H1 (cell line): ENCODE measurements at regions not wholly inside any gene's neighbourhood (a gene's known extent, or its start where the extent isn't known, plus 50 kb on each side); places are given as distances from the start of the nearest gene placed in this dataset.

ENCODE experiments used
- CTCF ChIA-PET: fragments of 300-600 bp; sonication (Branson Sonifier 250); formaldehyde crosslinking; loops from one replicate; lab custom pipeline; 2021; ENCODE audit not compliant: partially characterized antibody; lab: Charles Lee
- POLR2A ChIA-PET: fragments of 300-600 bp; sonication (Branson Sonifier 250); formaldehyde crosslinking; loops from one replicate; lab custom pipeline; 2021; ENCODE audit warnings: inconsistent platforms; ENCODE audit not compliant: partially characterized antibody; lab: Charles Lee
- DNase-seq, 2 experiments: peaks; one replicate each; pipeline versions ENCODE4 v3.0.0 to v3.0.0-alpha.2; 2010 to 2022; ENCODE audit warnings: low spot score in 2 of 2, low read depth in 1 of 2, mixed read lengths in 1 of 2
- FAIRE-seq: peaks from 2 replicates; lab custom pipeline; 2011; peaks lifted over from hg19 to GRCh38; lab: Jason Lieb, UNC
- H2AFZ ChIP-seq: 2 replicates; pipeline ENCODE4 v1.8.1; 2012; ENCODE audit warnings: low read length, inconsistent platforms
- H2AK5ac ChIP-seq: 2 replicates; pipeline ENCODE4 v1.6.1; 2013; ENCODE audit warnings: low read depth, low read length
- H2BK120ac ChIP-seq: replicated peaks from 2 replicates; pipeline ENCODE3; 2013; ENCODE audit warnings: low read depth, low read length, inconsistent platforms
- H2BK12ac ChIP-seq: 2 replicates; pipeline ENCODE4 v1.6.1; 2013; ENCODE audit warnings: low read depth, low read length
- H2BK15ac ChIP-seq: 2 replicates; pipeline ENCODE4 v1.6.1; 2013; ENCODE audit warnings: low read length
- H2BK20ac ChIP-seq: 2 replicates; pipeline ENCODE4 v1.6.1; 2013; ENCODE audit warnings: low read length
- H2BK5ac ChIP-seq: 2 replicates; pipeline ENCODE4 v1.6.1; 2013; ENCODE audit warnings: low read depth, low read length
- H3K14ac ChIP-seq: 2 replicates; pipeline ENCODE4 v1.6.1; 2013; ENCODE audit warnings: inconsistent platforms; ENCODE audit not compliant: insufficient read length
- H3K18ac ChIP-seq: 2 replicates; pipeline ENCODE4 v1.6.1; 2013; ENCODE audit warnings: low read length; ENCODE audit errors: extremely low read depth
- H3K23ac ChIP-seq: 2 replicates; pipeline ENCODE4 v1.6.1; 2013; ENCODE audit warnings: inconsistent platforms; ENCODE audit not compliant: insufficient read length
- H3K23me2 ChIP-seq: 2 replicates; pipeline ENCODE4 v1.6.1; 2013; ENCODE audit warnings: low read depth, low read length
- H3K27ac ChIP-seq: 2 replicates; pipeline ENCODE4 v1.6.1; 2011; ENCODE audit warnings: low read depth, low read length, inconsistent platforms
- H3K27me3 ChIP-seq, 4 experiments: replicated peaks in 1 of 4; 1 replicate in 1 of 4; 2 replicates in 3 of 4; pipeline versions ENCODE4 v1.6.1 to v1.8.1; 2011 to 2013; ENCODE audit warnings: low read length in 3 of 4, mild to moderate bottlenecking in 3 of 4, inconsistent platforms in 2 of 4, mixed read lengths in 2 of 4, moderate library complexity in 1 of 4; ENCODE audit not compliant: control insufficient read depth in 3 of 4, insufficient read depth in 3 of 4; ENCODE audit errors: extremely low read depth in 1 of 4
- H3K36me3 ChIP-seq, 4 experiments: 2 replicates each; pipeline versions ENCODE4 v1.6.1 to v1.8.1; 2011 to 2013; ENCODE audit warnings: mild to moderate bottlenecking in 4 of 4, low read length in 3 of 4, moderate library complexity in 2 of 4, control low read depth in 1 of 4, inconsistent platforms in 1 of 4; ENCODE audit not compliant: insufficient read depth in 4 of 4, control insufficient read depth in 2 of 4
- H3K4ac ChIP-seq: replicated peaks from 2 replicates; pipeline ENCODE3; 2013; ENCODE audit warnings: low read length, low read depth, mixed read lengths, inconsistent platforms; ENCODE audit not compliant: insufficient read length
- H3K4me1 ChIP-seq, 4 experiments: replicated peaks in 1 of 4; 1 replicate in 1 of 4; 2 replicates in 3 of 4; pipeline versions ENCODE4 v1.6.1 to v1.8.1; 2011 to 2013; ENCODE audit warnings: low read length in 3 of 4, inconsistent platforms in 2 of 4, mixed read lengths in 1 of 4; ENCODE audit not compliant: insufficient read depth in 4 of 4, control insufficient read depth in 3 of 4
- H3K4me2 ChIP-seq, 2 experiments: 2 replicates each; pipeline versions ENCODE4 v1.6.1 to v1.8.1; 2011 to 2013; ENCODE audit warnings: low read depth in 2 of 2, low read length in 2 of 2, control low read depth in 1 of 2, inconsistent platforms in 1 of 2, mild to moderate bottlenecking in 1 of 2; ENCODE audit not compliant: insufficient read depth in 1 of 2
- H3K4me3 ChIP-seq, 4 experiments: fragments of 200-600, 300-600 bp in 1 of 4; sonication (generic), shearing (Covaris generic), sonication (Bioruptor Twin) in 1 of 4; 2 replicates each; pipeline versions ENCODE4 v1.5.1 to v1.8.1; 2011 to 2016; ENCODE audit warnings: low read length in 4 of 4, low read depth in 3 of 4, control low read depth in 2 of 4, inconsistent platforms in 2 of 4, mild to moderate bottlenecking in 2 of 4, mixed read lengths in 1 of 4, moderate library complexity in 1 of 4; ENCODE audit not compliant: insufficient read depth in 2 of 4; ENCODE audit errors: extremely low read depth in 1 of 4
- H3K56ac ChIP-seq: replicated peaks from 2 replicates; pipeline ENCODE3; 2013; ENCODE audit warnings: low read depth, mild to moderate bottlenecking, mixed read lengths, low read length, inconsistent platforms; ENCODE audit not compliant: insufficient read length
- H3K79me1 ChIP-seq: 2 replicates; pipeline ENCODE4 v1.6.1; 2013; ENCODE audit warnings: low read depth, low read length, control low read depth
- H3K79me2 ChIP-seq, 2 experiments: 2 replicates each; pipeline versions ENCODE4 v1.6.1 to v1.8.1; 2012 to 2013; ENCODE audit warnings: low read length in 2 of 2, mild to moderate bottlenecking in 2 of 2, inconsistent platforms in 1 of 2; ENCODE audit not compliant: insufficient read depth in 2 of 2, control insufficient read depth in 1 of 2
- H3K9ac ChIP-seq, 4 experiments: replicated peaks in 1 of 4; 1 replicate in 1 of 4; 2 replicates in 3 of 4; pipeline versions ENCODE4 v1.6.1 to v1.8.1; 2011 to 2013; ENCODE audit warnings: low read depth in 3 of 4, low read length in 3 of 4, control low read depth in 2 of 4, mild to moderate bottlenecking in 2 of 4, moderate library complexity in 2 of 4, inconsistent platforms in 1 of 4; ENCODE audit errors: extremely low read depth in 1 of 4
- H3K9me3 ChIP-seq, 2 experiments: 2 replicates each; pipeline versions ENCODE4 v1.6.1 to v1.8.1; 2012 to 2013; ENCODE audit warnings: mild to moderate bottlenecking in 2 of 2, moderate library complexity in 2 of 2, control low read depth in 1 of 2, inconsistent platforms in 1 of 2, low read depth in 1 of 2, low read length in 1 of 2, mixed read lengths in 1 of 2; ENCODE audit not compliant: insufficient read depth in 2 of 2
- H4K20me1 ChIP-seq, 2 experiments: replicated peaks in 1 of 2; 2 replicates each; pipeline versions ENCODE3 to v1.8.1; 2011 to 2013; ENCODE audit warnings: inconsistent platforms in 2 of 2, low read length in 2 of 2, mild to moderate bottlenecking in 1 of 2; ENCODE audit not compliant: insufficient read depth in 2 of 2, control insufficient read depth in 1 of 2
- H4K5ac ChIP-seq: 2 replicates; pipeline ENCODE4 v1.6.1; 2013; ENCODE audit warnings: low read length, low read depth, mixed read lengths, inconsistent platforms; ENCODE audit not compliant: insufficient read length
- H4K8ac ChIP-seq: 2 replicates; pipeline ENCODE4 v1.8.0; 2013; ENCODE audit warnings: mild to moderate bottlenecking, moderate library complexity, low read length, inconsistent platforms; ENCODE audit not compliant: insufficient read depth; ENCODE audit errors: extremely low read depth
- H4K91ac ChIP-seq: replicated peaks from 2 replicates; pipeline ENCODE3; 2013; ENCODE audit warnings: low read length, mixed read lengths, inconsistent platforms; ENCODE audit not compliant: insufficient read length
- CEBPB ChIP-seq: IDR thresholded peaks from 2 replicates; pipeline ENCODE4 v1.6.1; 2012; ENCODE audit warnings: low read depth, low read length
- POLR2A ChIP-seq, 2 experiments: IDR thresholded peaks; 1 replicate in 1 of 2; 2 replicates in 1 of 2; pipeline ENCODE4 v1.6.1; 2011; ENCODE audit warnings: low read depth in 2 of 2, low read length in 2 of 2, mild to moderate bottlenecking in 2 of 2; ENCODE audit errors: control extremely low read depth in 1 of 2
- SP2 ChIP-seq: IDR thresholded peaks from 2 replicates; pipeline ENCODE4 v1.6.1; 2012; ENCODE audit warnings: mild to moderate bottlenecking, low read length, inconsistent platforms
- TAF1 ChIP-seq: IDR thresholded peaks from 2 replicates; pipeline ENCODE4 v1.6.1; 2011; ENCODE audit warnings: mild to moderate bottlenecking, low read depth, low read length
- WGBS, 2 experiments: shearing (Covaris generic) in 1 of 2; methylation state at CpG; one replicate each; pipeline versions ENCODE4 v1.1.6 to v1.1.7; 2013 to 2015; ENCODE audit warnings: low lambda C conversion rate in 2 of 2, mixed read lengths in 2 of 2, inconsistent platforms in 1 of 2, low coverage in 1 of 2, missing lambda C conversion rate in 1 of 2; ENCODE audit not compliant: insufficient replicate concordance in 2 of 2, insufficient coverage in 1 of 2, insufficient read length in 1 of 2; ENCODE audit errors: extremely low coverage in 1 of 2, missing lambda C conversion rate in 1 of 2; 5-methylcytosine and 5-hydroxymethylcytosine counted together

- no peaks in the 10 kb centered on the region for H3K36me3 ChIP-seq
- no peak overlapping the region for H3K18ac ChIP-seq
- no peak overlapping the region for H3K23ac ChIP-seq
- no peak overlapping the region for H2AFZ ChIP-seq
- H3K23me2 ChIP-seq = no peaks in the 10 kb centered on the region; the same call in 1 of the 2 replicates
- no peak overlapping the region for H3K4ac ChIP-seq
- H2BK120ac ChIP-seq = no peak overlapping the region
- no peak overlapping the region for H2BK12ac ChIP-seq
- no peak overlapping the region for H2AK5ac ChIP-seq
- no peak overlapping the region for H3K9ac ChIP-seq
- no peak overlapping the region for H3K56ac ChIP-seq
- ChIA-PET POLR2A (no interaction called here), CTCF (interaction anchor here (1.0 to 1.6 kb wide), 2 partner anchors 8 to 14 kb away, joined by 3 to 4 read pairs; no protein-coding TSS in a partner anchor)
- H2BK15ac ChIP-seq = no peak overlapping the region
- H4K91ac ChIP-seq = no peak overlapping the region
- no peak overlapping the region for H4K5ac ChIP-seq
- no peak overlapping the region for H2BK5ac ChIP-seq
- no peaks in the 10 kb centered on the region for H3K4me1 ChIP-seq
- no peak overlapping the region for H3K4me3 ChIP-seq
- no peak overlapping the region for H4K8ac ChIP-seq
- FAIRE-seq (no peak), DNase-seq (no peak)
- H3K27ac ChIP-seq = no peak overlapping the region
- no peak overlapping the region for H2BK20ac ChIP-seq
- 93% methylated on average over 2 of the region's 2 CpGs; no CpG with 5 or more reads in 1 of the 2 experiments for WGBS, 2 experiments
- H3K79me2 ChIP-seq = no peaks in the 10 kb centered on the region
- H3K9me3 ChIP-seq = no peaks in the 10 kb centered on the region
- H3K14ac ChIP-seq = no peak overlapping the region
- no peak for TF ChIP-seq TAF1
- TF ChIP-seq CEBPB = no peak
- no peak for TF ChIP-seq POLR2A (IDR thresholded peaks at IDR 0.05; ENCODE audit: control extremely low read depth in 1 of 2, low read depth in 2 of 2, low read length in 2 of 2)
- no peak for TF ChIP-seq SP2
- no peak overlapping the region for H3K4me2 ChIP-seq
- H3K79me1 ChIP-seq = no peaks in the 10 kb centered on the region
- H4K20me1 ChIP-seq = no peaks in the 10 kb centered on the region
- no peaks in the 10 kb centered on the region for H3K27me3 ChIP-seq
Observed at GRCh38 chr3:99128235-99128634, 226.7 kb upstream of the DCBLD2 start.
